NCI-H774 (cell line): ENCODE measurements at regions not wholly inside any gene's neighbourhood (a gene's known extent, or its start where the extent isn't known, plus 50 kb on each side); places are given as distances from the start of the nearest gene placed in this dataset.
"Not testable (repeated sequence)": the region's sequence is repeated elsewhere in the genome, so short reads cannot be mapped to it uniquely, and the experiment has no call there.

ENCODE experiments used
- DNase-seq: peaks from one replicate; lab custom pipeline; 2025; lab: John Stamatoyannopoulos, UW

GRCh38 chr15:31598620-31599019 lies 272.0 kb downstream of the KLF13 start:
- DNase-seq: peak; percentile 20

GRCh38 chr15:31605467-31605931 lies 278.9 kb downstream of the KLF13 start:
- no peak for DNase-seq

GRCh38 chr15:31606194-31606669 lies 279.6 kb downstream of the KLF13 start:
- no peak for DNase-seq

GRCh38 chr15:31606931-31607497 lies 280.4 kb downstream of the KLF13 start:
- DNase-seq: no peak

GRCh38 chr15:31607656-31608055 lies 281.0 kb downstream of the KLF13 start:
- DNase-seq: no peak

GRCh38 chr15:31609258-31609681 lies 282.6 kb downstream of the KLF13 start:
- no peak for DNase-seq

GRCh38 chr15:31609906-31610305 lies 283.3 kb downstream of the KLF13 start:
- DNase-seq: no peak

- DNase-seq: no peak
These were observed 289.2 kb downstream of the KLF13 start for GRCh38 chr15:31615643-31616415.

- DNase-seq: not testable (repeated sequence)
These were observed 296.7 kb downstream of the KLF13 start for GRCh38 chr15:31623297-31623696.

GRCh38 chr15:31624115-31624514 lies 297.5 kb downstream of the KLF13 start:
- not testable (repeated sequence) for DNase-seq

GRCh38 chr15:31635715-31636114 lies 309.1 kb downstream of the KLF13 start:
- DNase-seq: peak; percentile 67

- DNase-seq: not testable (repeated sequence)
These were observed 310.3 kb downstream of the KLF13 start for GRCh38 chr15:31636911-31637310.

- not testable (repeated sequence) for DNase-seq
These were observed 317.3 kb downstream of the KLF13 start for GRCh38 chr15:31643955-31644354.

- DNase-seq: not testable (repeated sequence)
These were observed 318.1 kb downstream of the KLF13 start for GRCh38 chr15:31644761-31645160.

- not testable (repeated sequence) for DNase-seq
These were observed 320.7 kb downstream of the KLF13 start for GRCh38 chr15:31647337-31647826.

- not testable (repeated sequence) for DNase-seq
These were observed 323.0 kb downstream of the KLF13 start for GRCh38 chr15:31649634-31650033.

GRCh38 chr15:31650055-31650701 lies 323.5 kb downstream of the KLF13 start:
- DNase-seq: not testable (repeated sequence)

GRCh38 chr15:31656915-31657314 lies 330.3 kb downstream of the KLF13 start:
- DNase-seq: not testable (repeated sequence)

GRCh38 chr15:31660816-31661215 lies 334.2 kb downstream of the KLF13 start:
- no peak for DNase-seq

GRCh38 chr15:31665732-31666131 lies 339.1 kb downstream of the KLF13 start:
- DNase-seq: not testable (repeated sequence)

GRCh38 chr15:31669158-31669908 lies 342.7 kb downstream of the KLF13 start:
- not testable (repeated sequence) for DNase-seq

GRCh38 chr15:31673263-31673662 lies 346.6 kb downstream of the KLF13 start:
- not testable (repeated sequence) for DNase-seq
